GM19238 (cell line): ENCODE measurements at regions not wholly inside any gene's neighbourhood (a gene's known extent, or its start where the extent isn't known, plus 50 kb on each side); places are given as distances from the start of the nearest gene placed in this dataset.

Experiments
- DNase-seq: peaks from one replicate; pipeline ENCODE4 v3.0.0; 2011; ENCODE audit warnings: low spot score; ENCODE audit not compliant: insufficient read length

DNA sequence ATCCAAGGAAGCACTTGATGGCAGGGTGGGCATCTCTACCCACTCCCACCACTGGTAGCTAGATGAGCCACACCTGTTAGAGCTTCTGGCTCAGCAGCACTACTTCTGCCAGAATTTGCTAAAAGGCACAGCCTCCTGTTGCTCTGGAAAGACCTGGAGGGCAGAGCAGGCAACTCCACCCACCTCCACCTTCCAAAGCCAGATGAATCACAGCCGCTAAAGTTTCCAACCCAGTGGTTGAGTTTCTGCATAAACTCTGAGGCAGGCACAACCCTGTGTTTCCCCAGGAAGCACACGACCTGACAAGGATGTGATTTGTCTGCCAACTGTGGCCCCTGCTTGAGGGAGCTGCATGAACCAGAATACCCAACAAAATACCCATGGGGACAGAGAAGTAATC lies 111.6 kb upstream of the GCFC2 start:
- DNase-seq, result no peak

DNA sequence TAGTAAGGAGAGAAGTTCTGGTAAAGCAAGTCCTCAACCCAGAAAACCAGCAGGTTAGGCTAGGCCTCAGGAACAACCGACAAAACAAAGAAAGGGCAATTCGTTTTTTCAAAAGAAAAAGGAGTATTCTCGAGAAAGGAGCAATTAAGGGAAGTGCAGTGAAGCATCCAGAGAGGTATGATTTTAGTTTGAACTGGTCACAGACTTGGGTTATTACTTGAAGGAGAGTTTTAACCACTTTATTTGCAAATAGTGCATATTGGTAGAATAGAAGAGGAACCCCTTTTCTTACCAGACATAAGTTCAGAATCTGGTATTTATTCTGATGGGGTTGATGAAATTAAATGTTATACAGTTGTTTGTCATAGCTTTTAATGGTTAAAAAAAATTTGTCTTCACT lies 110.0 kb upstream of the GCFC2 start:
- DNase-seq, result no peak

DNA sequence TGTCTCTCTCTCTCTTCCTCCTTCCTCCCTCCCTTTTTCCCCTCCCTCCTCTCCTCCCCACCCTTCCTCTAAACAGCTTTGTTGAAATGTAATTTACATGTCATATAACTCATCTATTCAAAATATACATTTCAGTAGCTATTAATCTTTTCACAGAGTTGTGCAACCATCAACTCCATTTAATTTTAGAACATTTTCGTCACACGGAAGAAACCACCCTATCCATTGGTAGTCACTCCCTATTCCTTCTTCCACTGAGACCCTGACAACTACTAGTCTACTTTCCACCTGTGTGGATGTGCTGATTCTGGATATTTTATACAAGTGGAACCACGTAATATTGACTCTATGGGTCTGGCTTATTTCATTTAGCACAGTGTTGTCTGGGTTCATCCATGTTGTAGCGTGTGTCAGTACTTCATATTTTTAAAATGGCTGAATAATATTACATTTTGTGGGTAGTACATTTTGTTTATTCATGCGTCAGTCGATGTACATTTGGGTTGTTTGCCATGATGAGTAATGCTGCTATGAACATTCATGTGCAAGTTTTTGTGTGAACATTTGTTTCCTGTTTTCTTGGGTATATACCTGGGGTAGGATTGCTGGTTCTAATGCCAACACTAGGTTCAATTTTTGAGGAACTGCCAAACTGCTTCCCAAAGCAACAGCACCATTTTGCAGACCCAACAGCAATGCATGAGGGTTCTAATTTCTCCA lies 100.1 kb upstream of the GCFC2 start:
- DNase-seq, result no peak

DNA sequence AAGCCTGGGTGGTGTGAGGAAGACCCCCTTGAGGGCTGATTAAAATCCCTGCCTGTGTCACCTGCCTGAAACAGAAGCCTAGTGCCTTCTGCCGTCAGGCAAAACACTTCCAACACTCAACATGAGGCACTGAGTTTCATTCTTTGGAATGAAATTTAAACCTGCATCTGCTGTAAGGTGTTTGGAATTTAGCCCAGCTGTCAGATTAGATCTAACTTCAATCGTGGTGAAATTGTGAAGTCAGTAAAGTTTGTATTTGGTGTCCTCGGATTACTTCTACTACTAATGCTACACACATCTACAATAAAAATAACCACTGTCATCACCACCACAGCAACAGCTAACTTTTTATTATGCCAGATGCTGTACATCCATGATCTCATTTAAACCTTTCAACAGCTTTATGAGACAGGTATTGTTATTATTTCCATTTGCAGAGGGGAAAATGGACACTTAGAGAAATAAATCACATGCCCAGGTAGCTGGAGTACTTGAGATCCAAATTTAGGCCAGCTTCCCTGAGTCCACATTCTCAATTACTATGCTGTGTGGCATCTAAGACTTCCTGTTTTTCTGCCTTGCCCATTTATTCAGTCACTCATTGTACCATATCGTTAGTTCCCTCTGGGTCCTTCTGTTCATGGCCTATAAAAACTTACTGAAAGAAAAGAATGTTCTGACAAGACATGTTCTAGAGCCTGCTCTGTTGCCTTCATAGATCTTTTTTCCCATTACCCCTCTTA lies 98.2 kb upstream of the GCFC2 start:
- DNase-seq, result no peak

DNA sequence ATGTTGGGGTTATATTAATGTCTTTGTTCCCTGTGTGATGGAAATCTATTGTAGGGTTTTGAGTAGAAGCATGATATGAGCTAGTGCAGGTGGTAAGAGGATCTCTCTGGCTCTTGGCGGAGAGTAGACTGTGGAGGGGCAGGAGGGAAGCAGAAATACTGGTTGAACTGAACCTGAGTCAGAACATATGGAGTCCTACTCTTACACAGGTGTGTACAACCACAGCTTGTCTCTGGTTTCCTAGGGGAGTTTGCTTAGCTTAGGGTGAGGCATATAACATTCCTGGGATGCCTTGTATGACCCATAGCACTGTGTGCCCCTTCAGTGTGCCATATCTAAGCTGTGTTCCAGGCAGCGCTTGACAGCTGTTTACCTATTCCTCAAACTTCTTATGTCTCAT lies 97.3 kb upstream of the GCFC2 start:
- DNase-seq, result no peak

DNA sequence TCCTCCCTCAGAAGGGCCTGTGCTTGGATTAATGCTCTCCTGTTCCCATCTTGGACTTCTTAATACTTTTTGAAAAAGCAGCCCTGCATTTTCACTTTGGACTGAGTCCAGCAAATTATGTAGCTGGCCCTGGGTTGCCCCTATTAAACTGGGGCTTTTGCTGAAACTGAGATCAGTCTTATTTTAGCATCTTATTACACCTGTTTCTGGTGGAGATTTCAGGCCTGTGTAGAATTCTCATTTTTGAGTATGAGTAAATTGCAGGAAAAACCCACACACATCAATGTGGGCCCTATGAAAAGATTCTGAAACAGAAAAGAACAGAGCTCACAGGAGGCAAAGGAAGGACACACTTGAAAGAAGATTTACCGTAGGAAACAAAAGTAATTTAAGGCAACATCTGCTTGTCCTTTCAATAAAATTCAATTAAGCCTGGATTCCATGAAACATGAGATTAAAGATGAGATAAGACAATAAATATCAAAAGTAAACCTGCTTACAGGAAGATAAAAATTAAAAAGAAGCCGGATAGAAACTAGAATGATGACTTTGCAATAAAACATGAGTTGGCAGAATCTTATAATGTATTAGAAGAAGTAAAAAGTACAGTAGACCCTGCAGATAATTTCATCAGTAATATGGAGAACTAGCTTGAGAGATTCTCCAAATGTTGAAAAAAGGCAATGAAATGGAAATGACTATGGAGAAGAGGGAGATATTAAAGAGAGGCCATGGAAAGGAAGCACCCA lies 90.7 kb upstream of the GCFC2 start:
- DNase-seq, result no peak

DNA sequence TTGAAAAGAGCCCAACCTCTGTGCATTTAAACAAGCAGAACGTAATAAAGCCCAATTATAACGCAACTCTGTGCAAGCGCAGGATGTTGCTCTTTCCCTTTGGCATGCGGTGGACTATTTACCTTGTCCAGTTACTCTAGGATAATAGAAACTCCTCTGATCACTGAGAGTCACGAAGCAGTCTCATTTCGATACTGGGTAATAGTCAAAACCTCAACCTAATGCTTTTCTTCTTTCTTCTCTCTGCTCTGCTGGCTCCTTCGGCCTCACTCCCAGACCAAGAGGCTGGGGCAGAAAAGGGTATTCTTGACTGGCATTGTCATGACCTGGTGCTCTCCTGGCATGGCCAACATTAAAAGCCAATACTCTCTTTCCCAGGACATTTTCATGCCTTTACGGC lies 89.7 kb upstream of the GCFC2 start:
- no peak for DNase-seq

DNA sequence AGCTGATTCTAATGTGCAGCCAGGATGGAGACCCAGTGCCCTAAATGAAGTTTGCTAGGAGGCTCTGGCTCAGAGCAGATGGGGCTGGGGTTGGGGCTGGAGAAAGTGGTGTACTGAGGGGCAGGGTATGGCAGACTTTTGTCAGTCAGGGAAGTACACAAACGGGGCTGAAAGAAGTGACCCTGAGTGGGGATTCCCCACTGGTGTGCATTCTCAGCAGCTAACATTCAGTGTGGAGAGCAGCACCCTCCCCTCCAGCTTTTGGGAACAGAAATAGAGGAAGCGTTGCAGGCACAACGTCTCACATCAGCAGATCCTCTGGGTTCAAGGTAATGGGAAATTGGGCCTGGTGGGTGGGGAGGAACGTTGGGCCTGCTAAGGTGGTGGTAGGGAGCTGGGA lies 89.1 kb upstream of the GCFC2 start:
- no peak for DNase-seq

DNA sequence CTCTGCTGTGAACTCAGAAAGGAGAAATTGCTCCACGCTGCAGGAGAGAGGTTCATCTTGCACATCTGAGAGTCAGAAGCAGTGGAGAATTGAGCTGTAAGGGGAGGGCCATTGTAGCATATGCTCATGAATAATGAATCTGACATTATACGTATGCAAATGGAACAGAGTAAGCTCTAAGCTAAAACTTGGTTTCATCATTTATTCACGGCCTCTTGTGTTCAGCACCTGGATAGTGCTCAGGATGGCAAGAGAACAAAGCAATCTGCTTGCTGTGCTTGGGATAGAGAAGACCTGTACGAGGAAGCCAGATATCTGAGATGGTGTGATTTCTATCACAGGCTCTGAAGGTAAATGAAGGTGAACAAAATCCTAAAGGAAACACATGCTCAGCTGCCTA lies 87.9 kb upstream of the GCFC2 start:
- no peak for DNase-seq

DNA sequence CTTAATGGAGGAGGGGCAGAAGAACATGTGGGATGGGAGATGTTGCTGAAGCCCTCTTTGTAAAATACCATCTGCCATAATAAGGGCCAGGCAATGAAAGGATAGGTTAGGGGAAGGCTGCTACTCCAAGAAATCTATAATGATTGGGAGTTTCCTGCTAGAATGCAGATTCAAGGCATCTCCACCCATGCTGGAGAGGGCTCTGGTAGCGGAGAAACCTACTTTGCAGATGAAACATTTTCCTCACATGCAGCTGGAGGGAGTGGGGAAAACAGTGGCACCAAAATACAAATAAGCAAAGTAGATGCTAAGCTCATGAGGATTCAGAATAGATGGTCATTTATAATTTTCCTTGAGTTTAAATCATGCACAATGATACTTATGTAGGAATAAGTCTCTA lies 82.3 kb upstream of the GCFC2 start:
- DNase-seq, result no peak

DNA sequence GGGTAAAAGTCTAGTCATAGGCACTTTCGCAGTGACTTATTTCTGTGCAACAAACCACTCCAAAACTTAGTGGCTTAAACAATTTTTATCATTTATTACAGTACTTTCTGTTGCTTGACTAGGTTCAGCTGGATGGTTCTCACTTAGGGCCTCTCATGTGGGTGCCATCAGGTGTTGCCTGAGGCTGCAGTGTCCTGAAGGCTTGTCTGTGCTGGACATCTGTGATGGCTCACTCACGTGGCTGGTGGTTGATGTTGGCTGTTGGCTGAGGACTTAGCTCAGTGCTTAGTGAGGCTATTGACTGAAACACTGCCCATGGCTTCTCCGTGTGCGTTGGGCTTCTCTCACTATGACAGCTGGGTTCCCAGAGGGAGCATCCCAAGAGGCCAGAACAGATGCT lies 81.4 kb upstream of the GCFC2 start:
- DNase-seq, result no peak

DNA sequence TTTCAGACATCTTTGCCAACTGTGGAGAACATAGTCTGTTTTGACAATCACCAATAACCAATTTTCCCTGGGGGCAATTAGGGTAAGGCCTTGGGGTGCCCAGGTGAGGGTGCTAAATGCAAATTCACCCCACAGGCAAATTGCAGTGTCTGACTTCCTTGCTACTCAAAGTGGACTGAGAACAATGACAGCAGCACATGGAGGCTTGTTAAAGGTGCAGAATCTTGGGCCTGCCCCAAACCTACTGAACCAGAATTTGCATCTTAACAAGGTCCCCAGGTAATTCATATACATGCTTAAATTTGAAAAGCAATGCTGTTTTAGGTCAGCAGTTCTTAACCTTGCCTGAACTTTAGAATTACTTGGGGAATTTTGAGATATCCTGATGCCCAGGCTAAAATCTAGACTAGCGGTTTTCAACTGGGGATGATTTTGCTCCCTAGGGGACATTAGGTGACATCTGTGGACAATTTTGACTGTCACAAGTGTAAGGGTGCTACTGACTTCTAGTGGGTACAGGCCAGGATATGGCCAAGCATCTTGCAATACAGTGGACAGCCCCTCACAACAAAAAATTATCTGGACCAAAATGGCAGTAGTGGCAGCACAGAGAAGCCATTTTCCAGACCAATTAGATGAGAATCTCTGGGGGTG lies 80.2 kb upstream of the GCFC2 start:
- DNase-seq, result no peak

DNA sequence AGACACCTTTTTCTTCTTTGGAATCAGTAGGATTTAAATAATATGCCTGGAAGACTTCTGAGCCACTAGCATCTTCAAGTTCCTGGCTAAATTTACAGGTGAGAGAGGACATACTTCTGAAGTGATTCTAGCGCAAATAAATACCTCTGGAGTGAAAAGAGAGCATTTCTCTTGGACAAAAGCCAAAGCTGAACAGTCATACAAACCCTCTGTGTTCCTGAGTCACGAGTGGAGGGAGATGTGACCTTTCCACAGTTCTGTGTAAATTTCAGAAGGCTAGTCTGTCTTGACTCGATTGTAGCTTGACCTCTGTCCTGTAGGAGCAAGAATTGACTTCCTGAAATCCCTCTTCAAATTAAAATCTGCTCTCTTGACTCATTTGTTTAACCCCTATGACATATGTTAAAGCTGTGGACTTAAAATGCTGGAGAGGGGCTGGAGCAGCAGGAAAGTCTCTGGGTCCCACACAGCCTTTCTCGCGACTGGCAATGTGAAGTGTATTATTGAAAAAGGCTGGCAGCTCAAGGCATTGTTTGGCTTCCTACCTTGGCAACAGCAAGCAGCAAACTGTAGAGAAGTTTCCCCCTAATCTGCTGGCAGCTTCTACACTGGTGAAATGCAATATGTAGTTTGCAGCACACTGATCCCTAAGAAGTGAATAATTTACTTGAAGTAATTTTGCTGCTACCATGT lies 79.6 kb upstream of the GCFC2 start:
- DNase-seq, result no peak

DNA sequence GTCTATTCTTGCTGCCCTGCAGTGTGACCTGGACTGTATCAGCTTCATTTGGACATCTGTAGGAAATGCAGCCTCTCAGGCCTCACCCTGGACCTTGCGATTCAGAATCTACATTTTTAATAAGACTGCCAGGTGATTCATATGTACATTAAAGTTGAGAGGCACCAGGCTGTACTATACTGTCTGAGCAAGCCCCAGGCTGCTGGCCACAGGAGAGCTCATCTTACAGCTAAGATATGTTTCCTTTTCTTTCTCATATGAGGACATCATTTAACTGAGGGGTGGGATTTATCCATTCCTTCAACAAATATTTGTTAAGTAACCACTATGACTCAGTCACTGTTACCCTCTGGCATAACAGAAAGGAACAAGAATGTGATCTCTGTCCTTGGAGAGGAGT lies 78.2 kb upstream of the GCFC2 start:
- no peak for DNase-seq

DNA sequence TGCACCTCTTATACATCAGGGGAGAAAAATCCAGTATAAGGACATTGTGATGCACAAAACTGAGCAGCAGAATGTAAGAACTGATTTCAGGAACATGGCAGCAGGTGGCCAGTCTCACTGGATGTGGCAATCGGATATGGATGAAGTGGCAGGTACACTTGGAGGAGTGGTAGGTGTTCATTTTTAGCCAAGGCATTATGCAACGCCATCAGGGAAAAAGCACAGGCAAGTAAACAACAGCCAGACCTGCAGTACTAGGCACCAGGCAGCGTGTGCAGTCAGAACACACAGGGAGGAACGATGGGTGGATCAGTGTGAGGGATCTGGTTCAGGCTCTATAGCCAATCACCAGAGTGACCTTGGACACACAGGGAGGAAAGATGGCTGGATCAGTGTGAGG lies 77.4 kb upstream of the GCFC2 start:
- DNase-seq, result no peak

DNA sequence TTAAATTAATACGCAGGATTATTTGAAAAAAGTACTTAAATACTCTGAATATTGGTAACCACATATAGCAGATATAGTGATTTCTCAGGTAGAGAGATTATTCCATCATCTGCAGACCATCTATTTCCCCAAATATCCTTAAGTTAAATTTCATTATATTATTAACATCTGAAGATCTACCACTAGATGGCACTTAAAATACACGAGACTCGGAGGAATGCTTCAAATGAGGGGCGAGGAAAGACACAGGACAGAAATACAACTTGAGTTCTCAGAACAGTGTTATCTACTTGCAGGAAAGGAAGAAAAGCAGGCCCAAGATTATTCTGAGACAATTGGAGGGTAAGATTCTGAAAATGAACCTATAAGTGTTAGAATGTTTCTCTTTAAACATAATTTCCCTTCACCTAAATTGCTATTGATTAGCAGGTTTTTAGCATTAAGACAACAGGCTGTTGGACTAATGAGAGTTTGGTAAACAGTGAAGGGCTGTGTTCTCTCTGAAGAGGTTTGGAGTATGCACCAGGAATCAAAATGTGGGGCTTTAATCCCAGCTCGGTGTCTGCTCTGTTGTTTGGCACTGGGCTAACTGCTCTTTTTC lies 76.9 kb upstream of the GCFC2 start:
- DNase-seq, result no peak

DNA sequence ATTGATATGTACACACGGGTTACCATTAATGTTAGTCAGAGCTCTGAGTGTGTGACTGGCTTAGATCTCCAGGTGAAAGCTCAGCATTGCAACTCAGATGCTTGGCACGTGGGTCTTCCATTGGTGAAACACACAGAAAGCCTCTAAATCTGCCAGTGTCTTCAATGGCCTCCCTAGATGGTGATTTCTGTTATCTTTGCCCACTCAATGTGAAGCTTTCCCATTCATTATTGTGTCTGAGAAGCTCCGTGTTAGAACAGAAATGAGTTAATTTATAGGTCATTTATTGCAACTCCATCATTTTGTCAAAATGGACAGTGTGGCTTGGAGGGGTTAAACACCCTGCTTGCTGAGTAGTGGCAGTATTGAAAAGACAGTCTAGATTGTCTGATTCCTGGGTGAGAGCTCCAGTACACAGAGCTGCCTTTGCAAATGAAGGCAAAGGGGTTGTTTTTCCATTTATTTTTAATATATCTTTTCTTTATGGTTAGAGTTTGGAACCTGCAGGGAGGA lies 64.7 kb upstream of the GCFC2 start:
- DNase-seq, result no peak

DNA sequence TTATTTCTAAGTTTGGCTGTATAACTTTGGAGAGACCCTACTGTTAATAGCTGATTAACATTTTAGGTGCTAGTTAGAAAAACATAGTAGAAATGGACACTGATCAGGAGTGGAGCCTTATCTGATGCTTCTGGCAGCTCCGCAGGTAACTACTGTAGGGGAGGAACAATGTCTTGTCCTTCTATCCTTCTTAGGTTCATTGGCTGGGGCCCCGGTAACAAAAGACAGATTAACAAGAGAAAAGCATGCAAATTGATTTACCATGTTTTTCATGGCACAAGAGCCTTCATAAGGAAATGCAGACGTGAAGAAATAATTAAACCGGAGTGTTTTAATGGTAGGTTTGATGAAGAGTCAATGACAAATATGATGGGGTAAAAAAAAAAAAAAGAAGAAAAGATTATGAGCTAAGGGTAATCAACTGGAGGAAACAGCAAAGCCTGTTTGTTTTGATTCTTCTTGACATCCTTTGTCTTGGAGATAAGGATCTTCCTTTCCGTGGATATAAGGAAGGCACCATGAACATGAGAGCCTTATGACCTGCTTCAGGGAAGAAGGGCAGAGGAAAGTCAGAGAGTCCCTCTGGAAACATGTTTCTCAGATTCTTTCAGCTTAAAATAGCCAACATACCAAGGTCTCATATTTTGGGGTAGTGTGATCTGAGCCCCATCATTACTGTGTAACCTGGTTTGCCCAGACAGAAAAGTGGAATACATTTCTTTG lies 62.4 kb upstream of the GCFC2 start:
- DNase-seq, result no peak

DNA sequence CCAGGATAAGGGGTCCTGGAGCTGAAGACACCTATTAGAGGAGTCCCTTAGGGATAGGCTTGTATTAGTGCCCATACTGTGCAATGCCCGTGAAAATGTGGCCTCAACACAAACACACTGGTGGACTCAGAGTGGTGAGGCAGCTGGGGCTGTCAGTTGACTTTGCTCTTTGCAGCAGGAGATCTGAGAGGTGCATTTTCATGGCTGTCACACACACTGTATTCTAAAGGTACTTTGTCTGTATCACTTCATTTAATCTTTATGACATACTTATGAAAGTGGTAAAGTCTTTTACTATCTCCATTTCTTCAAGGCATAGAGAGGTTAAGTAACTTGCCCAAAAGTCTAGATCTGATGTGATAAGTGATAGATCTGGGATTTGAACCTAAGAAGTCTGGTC lies 55.1 kb upstream of the GCFC2 start:
- DNase-seq, result no peak

DNA sequence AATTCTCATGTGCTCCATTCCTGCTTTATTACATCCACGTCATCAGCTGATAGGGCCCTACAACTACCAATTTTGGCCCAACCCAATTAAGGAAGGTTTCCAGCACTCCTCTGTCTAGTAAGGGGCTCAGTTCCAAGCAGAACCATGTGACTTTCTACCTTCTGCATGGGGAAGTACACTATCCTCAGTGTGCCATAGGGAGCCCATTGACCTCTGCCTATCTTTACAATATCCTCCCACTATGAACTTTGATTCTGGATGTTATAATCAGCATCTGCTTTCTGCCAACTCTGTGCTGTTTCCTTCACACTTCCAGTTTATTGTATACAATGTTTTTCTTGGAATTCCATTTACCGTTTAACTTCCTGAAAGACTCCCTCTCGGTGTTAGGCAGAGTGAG lies 53.9 kb upstream of the GCFC2 start:
- DNase-seq, result no peak
